Stimulated activated CD4-positive, alpha-beta T cell treated with anti-CD3 and anti-CD28 coated beads, Interleukin-12 subunit alpha, Interleukin-12 subunit beta, amount 100 ng/mL, for 4 hours (primary cell): ENCODE measurements at regions not wholly inside any gene's neighbourhood (a gene's known extent, or its start where the extent isn't known, plus 50 kb on each side); places are given as distances from the start of the nearest gene placed in this dataset.
"Not testable (repeated sequence)": the region's sequence is repeated elsewhere in the genome, so short reads cannot be mapped to it uniquely, and the experiment has no call there.

Experiments
- DNase-seq: peaks from one replicate; pipeline ENCODE4 v3.0.0-alpha.2; 2020

- no peak for DNase-seq
Measured at GRCh38 chr11:37203006-37203405, 605.0 kb upstream of the RAG2 start.

- DNase-seq: no peak
Measured at GRCh38 chr11:37199082-37199481, 601.0 kb upstream of the RAG2 start.

GRCh38 chr11:37184326-37184725 is 586.3 kb upstream of the RAG2 start:
- DNase-seq: no peak

GRCh38 chr11:37182031-37182430 is 584.0 kb upstream of the RAG2 start:
- no peak for DNase-seq

GRCh38 chr11:37177721-37178120 is 579.7 kb upstream of the RAG2 start:
- DNase-seq: no peak

GRCh38 chr11:37171451-37171850 is 573.4 kb upstream of the RAG2 start:
- DNase-seq: no peak

GRCh38 chr11:37170311-37170710 is 572.3 kb upstream of the RAG2 start:
- DNase-seq: no peak

GRCh38 chr11:37145434-37145833 is 547.4 kb upstream of the RAG2 start:
- not testable (repeated sequence) for DNase-seq

GRCh38 chr11:37142591-37142990 is 544.6 kb upstream of the RAG2 start:
- no peak for DNase-seq

GRCh38 chr11:37141707-37142106 is 543.7 kb upstream of the RAG2 start:
- DNase-seq: no peak

- not testable (repeated sequence) for DNase-seq
Measured at GRCh38 chr11:37135606-37136005, 537.6 kb upstream of the RAG2 start.

GRCh38 chr11:37134637-37135036 is 536.6 kb upstream of the RAG2 start:
- DNase-seq: no peak

- no peak for DNase-seq
Measured at GRCh38 chr11:37124384-37124783, 526.3 kb upstream of the RAG2 start.

GRCh38 chr11:37115963-37116362 is 517.9 kb upstream of the RAG2 start:
- DNase-seq: no peak

- DNase-seq: no peak
Measured at GRCh38 chr11:37110385-37110784, 512.3 kb upstream of the RAG2 start.

- no peak for DNase-seq
Measured at GRCh38 chr11:37109286-37109585, 511.2 kb upstream of the RAG2 start.

GRCh38 chr11:37108436-37109285 is 510.6 kb upstream of the RAG2 start:
- no peak for DNase-seq

GRCh38 chr11:37107831-37108230 is 509.8 kb upstream of the RAG2 start:
- DNase-seq: no peak

- no peak for DNase-seq
Measured at GRCh38 chr11:37107415-37107814, 509.4 kb upstream of the RAG2 start.

- DNase-seq: no peak
Measured at GRCh38 chr11:37105427-37105826, 507.4 kb upstream of the RAG2 start.

GRCh38 chr11:37104380-37104779 is 506.3 kb upstream of the RAG2 start:
- no peak for DNase-seq

- DNase-seq: no peak
Measured at GRCh38 chr11:37100008-37100407, 502.0 kb upstream of the RAG2 start.

GRCh38 chr11:37092487-37092886 is 494.5 kb upstream of the RAG2 start:
- DNase-seq: no peak

- DNase-seq: no peak
Measured at GRCh38 chr11:37089439-37089838, 491.4 kb upstream of the RAG2 start.

- no peak for DNase-seq
Measured at GRCh38 chr11:37088573-37088910, 490.5 kb upstream of the RAG2 start.
